HG02588 (cell line): ENCODE measurements at regions not wholly inside any gene's neighbourhood (a gene's known extent, or its start where the extent isn't known, plus 50 kb on each side); places are given as distances from the start of the nearest gene placed in this dataset.
"Not testable (repeated sequence)": the region's sequence is repeated elsewhere in the genome, so short reads cannot be mapped to it uniquely, and the experiment has no call there.

ENCODE experiments used
- ATAC-seq: cut with Tn5 transposase; IDR thresholded peaks from one replicate; pipeline ENCODE4 v1.9.1; 2021; ENCODE audit warnings: mild to moderate bottlenecking, moderate library complexity; ENCODE audit not compliant: unreplicated experiment

DNA sequence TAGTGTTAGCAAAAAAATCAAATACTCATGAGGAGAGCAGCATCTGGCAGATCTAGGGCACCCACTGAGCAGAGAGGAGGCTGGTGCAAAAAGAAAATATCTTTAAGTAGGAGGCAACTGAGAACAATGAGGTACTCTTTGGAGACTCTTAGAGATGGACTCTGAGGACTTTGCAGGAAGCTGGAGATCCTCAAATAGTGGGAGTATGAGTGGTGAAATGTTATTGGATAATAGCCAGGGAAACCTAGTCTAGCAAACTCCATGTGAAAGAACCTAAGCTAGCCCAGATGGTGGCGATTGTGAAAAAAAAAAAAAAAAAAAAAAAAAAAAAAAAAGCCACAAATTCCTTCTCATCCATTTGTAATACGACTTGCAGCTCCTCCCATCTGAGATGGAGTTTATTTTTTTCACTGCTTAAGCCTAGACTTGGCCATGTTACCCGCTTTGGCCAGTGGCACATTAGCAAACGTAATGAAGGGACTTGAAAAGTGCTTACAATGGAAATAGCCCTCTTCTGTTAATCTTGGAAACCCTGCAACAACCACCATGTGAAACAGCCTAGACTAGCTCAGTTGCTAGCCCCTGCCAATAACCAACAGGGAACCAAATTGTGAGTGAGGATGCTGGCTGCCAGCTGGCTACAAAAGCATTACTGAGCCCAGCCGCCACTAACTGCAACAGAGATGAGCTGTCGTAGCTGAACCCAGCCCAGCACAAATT, 476.2 kb downstream of the KLF12 start:
- ATAC-seq = no peak

- ATAC-seq = no peak
These were observed 477.3 kb downstream of the KLF12 start for GRCh38 chr13:73656863-73657262.

- ATAC-seq = no peak
These were observed 480.5 kb downstream of the KLF12 start for GRCh38 chr13:73653688-73654087.

GRCh38 chr13:73647417-73647816, 486.8 kb downstream of the KLF12 start:
- ATAC-seq = no peak

DNA sequence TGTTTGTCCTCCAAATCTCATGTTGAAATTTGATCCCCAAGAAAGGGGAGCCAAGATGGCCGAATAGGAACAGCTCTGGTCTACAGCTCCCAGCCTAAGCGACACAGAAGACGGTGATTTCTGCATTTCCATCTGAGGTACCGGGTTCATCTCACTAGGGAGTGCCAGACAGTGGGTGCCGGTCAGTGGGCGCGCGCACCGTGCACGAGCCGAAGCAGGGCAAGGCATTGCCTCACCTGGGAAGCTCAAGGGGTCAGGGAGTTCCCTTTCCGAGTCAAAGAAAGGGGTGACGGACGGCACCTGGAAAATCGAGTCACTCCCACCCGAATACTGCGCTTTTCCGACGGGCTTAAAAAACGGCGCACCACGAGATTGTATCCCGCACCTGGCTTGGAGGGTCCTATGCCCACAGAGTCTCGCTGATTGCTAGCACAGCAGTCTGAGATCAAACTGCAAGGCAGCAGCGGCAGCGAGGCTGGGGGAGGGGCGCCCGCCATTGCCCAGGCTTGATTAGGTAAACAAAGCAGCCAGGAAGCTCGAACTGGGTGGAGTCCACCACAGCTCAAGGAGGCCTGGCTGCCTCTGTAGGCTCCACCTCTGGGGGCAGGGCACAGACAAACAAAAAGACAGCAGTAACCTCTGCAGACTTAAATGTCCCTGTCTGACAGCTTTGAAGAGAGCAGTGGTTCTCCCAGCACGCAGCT, 493.6 kb downstream of the KLF12 start:
- not testable (repeated sequence) for ATAC-seq

GRCh38 chr13:73635166-73635787, 498.9 kb downstream of the KLF12 start:
- ATAC-seq = no peak

GRCh38 chr13:73633817-73634460, 500.3 kb downstream of the KLF12 start:
- no peak for ATAC-seq

DNA sequence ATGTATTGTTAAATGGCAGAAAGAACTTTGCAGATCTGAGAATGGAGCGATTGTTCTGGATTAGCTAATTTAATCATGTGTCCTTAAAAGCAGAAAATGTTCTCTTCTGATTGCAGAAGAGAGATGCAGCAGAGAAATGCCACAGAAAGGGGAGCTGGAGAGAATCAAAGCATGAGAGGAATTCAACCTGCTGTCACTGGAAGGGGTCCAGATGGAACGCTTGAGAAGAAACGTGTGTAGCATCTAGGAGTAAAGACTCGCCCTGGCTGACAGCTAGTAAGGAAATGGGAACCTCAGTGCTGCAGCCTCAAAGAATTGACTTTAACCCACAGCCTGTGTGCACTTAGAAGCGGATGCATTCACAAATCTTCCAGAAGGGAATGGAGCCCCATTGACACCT, 502.8 kb downstream of the KLF12 start:
- no peak for ATAC-seq

- ATAC-seq = no peak
These were observed 508.5 kb downstream of the KLF12 start for GRCh38 chr13:73625562-73626339.

DNA sequence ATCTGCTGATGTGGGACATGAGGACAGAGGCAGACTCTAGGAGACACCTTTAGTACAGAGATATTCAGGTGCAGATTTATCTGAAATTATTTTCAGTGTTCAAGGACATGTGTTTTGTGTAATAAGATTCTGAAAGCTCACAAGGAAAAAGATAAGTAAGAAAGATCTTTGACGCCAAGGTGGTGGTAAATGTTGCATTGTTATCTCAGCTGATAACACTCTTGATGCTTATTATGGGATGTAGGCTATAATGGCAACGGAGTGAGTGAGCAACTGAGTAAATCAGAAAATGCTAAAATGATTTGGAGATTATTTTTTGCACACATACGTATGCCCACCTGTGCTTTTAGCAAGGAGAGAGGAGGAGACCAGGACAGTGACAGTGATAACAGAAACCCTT, 510.9 kb downstream of the KLF12 start:
- no peak for ATAC-seq

DNA sequence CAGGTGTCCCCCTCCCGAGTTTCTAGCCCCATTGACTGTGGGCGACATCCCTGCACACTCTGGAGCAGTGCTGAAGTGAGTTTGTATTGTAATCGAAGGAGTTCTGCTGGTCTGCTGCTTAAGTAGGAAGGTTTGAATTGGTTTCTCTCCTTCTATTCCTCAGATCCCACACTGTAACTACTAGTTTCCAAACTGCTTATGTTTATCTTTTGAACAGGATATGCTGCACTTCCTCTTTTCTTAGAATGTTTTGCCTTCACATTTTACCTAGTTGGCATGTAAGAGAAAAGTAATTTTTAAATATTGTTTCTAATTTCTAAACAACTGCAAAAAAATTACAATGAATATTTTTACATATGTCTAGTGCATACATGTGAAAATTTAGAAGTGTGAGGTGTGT, 511.8 kb downstream of the KLF12 start:
- no peak for ATAC-seq

DNA sequence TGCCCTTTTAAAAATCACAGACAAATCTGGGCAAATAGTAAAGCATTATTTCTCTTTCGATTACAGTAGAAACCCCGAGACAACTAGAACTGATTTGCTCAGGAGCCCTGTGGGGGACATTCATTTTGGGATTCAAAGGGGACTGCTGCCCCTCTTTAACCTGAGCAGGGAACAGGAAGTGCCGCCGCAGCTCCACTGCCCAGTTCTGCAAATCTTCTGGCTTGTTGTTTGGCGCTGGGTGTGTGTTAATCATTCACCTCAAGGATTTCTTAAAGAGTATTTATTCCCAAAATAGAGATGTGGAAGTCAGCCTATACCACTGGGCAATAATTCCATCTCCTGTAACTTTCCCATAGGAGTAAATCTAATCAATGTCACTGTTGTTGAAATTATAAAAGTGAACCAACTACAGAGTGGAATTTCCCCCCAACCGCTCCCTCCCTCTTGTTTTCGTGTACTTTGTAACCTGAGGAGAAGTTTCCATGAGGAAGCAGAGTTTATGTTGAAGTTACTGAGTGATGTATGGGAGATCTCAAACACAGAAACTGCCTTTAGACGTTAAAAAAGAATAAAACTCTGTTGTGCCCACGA, 515.8 kb downstream of the KLF12 start:
- ATAC-seq = no peak

GRCh38 chr13:73616861-73617260, 517.3 kb downstream of the KLF12 start:
- ATAC-seq = no peak

GRCh38 chr13:73610799-73611592, 523.2 kb downstream of the KLF12 start:
- no peak for ATAC-seq

- ATAC-seq = no peak
These were observed 525.3 kb downstream of the KLF12 start for GRCh38 chr13:73608711-73609485.

DNA sequence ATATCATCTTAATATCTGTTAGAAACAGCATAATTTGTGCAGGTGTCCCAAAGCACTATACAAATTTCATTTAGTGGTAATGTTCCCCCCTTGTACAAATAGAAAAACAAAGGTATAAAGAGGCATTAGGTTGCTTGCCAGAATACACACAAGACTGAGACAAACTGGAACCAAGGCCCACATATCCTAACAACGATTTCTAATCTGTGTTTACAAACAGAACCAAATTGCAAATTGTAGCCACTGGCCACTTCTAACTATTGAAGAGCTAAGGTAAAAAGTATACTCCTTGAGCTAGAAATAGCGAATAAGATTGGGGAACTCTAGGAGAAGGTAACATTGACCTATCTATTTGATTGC, 526.1 kb downstream of the KLF12 start:
- ATAC-seq = no peak

GRCh38 chr13:73607489-73608156, 526.6 kb downstream of the KLF12 start:
- no peak for ATAC-seq

DNA sequence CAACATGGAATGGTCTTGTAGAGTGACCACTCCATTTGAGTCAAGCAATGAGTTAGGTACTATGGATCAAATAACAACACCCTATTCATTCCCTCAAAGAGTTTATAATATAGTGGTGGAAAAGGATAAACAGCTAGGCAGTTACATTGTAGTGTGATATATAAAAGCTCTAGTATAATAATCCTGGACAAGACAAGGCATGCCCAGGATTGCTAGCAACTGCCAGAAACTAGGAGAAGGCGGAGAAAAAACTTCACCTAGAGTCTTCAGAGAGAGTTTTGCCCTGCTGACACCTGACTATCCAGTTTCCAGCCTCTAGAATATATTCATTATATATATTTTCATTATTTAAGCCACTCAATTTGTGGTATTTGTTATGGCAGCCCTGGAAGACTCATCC, 530.6 kb downstream of the KLF12 start:
- no peak for ATAC-seq
